HT-29 (cell line): ENCODE measurements at regions not wholly inside any gene's neighbourhood (a gene's known extent, or its start where the extent isn't known, plus 50 kb on each side); places are given as distances from the start of the nearest gene placed in this dataset.
A peak's percentile ranks its signal among the peaks of the same experiment; 100 is the strongest.
"Not testable (repeated sequence)": the region's sequence is repeated elsewhere in the genome, so short reads cannot be mapped to it uniquely, and the experiment has no call there.

ENCODE experiments used
- DNase-seq: peaks from one replicate; pipeline ENCODE4 v3.0.0-alpha.2; 2015; ENCODE audit warnings: low spot score

DNA sequence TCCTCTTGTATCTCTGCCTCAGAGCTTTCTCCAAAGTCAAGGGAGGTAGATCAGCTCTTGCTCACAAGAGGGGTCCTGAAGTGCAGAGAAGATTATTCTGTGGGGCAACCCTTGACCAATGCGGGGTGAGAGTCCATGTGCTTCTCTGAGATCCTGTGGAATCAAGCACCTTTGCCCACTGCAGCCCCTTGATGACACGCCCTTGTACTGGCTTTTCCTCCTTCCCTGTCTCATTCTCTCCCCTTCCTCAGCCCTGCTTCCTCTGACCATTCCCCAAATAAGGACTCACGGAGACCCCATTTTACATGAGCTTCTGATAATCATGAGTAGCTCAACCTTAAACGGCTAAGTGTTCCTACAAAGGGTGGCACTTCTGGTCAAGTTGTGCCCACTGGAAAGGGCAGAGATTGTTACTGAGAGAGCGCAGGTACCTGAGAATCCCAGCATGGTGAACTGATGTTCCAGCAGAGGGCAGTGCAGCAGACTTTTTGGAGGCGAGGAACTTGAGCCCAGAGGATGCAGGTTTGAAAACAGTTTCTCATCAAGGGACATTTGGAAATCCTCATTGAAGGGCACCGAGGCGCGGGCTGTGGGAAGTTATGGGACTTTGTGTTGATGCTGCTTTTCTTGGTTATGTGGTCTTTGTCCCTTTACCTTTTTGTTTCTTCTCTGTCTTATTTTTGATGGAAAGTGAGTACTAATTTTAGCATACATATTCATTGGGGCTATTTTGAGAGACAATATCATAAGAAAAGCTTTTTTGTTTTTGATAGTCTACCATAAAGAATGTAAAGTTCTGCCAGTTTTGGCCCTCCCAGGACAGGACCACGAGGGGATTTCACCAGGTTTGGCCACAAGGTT lies 201.3 kb downstream of the RBM46 start:
- peak; percentile 69 for DNase-seq

DNA sequence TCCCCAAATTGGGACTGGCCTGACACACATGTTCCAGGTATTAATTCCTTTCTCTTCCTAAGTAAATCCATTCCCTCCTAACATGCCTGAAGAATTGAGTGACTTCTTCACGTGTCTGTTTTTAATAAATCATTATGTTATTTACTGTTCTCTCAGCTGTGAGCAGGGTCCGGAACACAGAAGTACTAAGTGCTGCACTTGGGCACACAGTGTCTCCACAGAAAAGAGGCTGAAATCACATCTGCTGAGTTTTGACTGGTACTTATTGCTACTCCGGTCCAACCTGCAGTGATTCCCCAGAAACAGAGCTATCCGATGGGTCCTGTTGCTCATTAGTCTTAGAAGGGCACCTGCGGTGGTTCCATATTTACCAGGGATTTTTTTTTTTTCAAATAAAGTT lies 202.6 kb downstream of the RBM46 start:
- no peak for DNase-seq

DNA sequence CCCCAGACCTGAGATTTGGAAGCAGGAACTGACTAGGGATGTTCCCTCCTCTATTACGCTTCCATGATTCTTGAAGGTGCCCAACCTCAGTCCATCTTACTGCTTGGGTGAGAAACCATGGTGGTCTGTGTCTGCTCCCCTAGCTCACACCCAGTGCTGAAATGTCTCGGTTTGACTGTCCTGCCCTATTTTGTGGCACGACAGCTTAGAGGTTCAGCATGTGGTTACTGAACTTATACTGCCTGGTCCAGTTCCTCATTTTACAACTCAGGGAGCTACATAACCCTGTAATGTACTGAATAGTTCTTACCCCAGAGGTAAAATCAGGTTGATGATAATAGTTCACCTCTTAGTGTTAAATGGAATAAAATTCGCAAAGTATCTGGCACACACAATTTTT lies 203.1 kb downstream of the RBM46 start:
- no peak for DNase-seq

DNA sequence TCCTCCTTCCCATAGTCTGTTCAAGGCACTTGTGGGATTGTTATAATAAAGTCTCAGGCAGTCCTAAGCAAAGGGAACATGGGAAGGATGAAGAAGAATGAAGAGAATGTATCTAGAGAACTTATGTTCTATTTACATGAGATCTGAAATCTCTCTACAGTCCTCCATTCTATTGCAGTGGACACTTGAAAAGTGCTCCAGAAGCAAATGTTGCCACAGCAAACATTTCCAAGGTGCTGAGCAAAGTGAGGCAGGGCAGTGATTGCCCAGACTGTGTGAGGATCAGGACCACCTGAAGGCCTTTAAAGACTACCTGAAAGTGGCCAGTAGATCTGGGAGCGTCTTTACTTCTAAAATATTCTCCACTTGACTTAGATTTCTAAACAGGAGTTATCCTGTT lies 203.5 kb downstream of the RBM46 start:
- no peak for DNase-seq

DNA sequence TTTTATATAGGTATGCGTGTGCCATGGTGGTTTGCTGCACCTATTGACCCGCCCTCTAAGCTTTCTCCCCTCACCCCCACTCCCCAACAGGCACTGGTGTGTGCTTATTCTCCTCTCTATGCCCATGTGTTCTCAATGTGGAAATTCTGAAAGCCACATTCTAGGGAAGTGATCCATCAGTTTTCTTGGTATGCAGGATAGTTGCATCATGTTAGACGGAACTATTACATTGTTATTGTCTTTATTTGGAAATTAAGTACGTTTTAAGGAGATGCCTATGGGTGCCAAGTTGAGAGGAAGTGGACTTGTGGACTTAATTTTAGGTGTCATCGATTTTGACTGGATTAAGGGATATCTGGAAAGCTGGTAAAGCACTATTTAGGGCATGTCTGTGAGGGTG lies 204.6 kb downstream of the RBM46 start:
- no peak for DNase-seq

DNA sequence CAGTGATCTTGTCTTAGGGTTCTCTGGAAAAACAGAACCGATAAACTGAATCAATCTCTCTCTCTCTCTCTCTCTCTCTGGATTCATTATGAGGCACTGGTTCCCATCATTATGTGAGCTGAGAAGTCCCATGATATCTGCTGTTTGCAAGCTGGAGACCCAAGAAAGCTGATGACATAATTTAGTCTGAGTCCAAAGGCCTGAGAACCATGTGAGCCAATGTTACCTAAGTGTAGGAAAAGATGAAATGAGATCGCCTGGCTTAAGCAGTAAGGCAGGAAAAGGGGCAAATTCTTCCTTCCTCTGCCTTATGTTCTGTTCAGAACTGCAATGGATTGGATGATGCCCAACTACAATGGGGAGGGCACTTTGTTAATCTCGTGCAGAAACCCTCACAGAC lies 207.4 kb downstream of the RBM46 start:
- DNase-seq, result no peak

DNA sequence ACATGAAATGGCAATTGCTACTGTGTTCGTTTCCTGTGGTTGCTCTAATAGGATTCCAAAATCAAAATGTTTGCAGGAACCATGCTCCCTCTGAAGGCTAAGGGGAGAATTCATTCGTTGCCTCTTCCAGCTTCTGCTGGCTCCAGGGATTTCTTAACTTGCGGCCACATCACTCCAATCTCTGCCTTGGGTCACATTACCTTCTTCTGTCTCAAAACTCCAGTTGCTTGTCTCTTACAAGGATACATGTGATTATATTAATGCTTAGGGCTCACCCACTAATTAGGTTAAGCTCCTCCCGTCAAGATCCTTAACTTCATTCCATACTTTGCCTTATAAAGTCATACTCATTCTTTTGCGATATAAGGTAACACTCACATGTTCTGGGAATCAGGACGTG lies 208.4 kb downstream of the RBM46 start:
- no peak for DNase-seq

DNA sequence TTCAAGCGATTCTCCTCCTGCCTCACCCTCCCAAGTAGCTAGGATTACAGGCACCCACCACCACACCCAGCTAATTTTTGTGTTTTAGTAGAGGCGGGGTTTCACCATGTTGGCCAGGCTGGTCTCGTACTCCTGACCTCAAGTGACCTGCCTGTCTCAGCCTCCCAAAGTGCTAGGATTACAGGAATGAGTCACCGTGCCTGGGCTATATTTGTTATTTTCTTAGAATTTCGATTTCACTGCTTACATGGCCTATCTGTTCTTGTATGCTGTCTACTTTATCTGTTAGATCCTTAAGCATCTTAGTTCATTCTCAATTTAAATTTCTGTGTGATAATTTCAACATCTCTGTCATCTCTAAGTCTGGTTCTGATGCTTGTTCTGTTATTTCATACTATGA lies 210.6 kb upstream of the NPY2R start:
- not testable (repeated sequence) for DNase-seq

DNA sequence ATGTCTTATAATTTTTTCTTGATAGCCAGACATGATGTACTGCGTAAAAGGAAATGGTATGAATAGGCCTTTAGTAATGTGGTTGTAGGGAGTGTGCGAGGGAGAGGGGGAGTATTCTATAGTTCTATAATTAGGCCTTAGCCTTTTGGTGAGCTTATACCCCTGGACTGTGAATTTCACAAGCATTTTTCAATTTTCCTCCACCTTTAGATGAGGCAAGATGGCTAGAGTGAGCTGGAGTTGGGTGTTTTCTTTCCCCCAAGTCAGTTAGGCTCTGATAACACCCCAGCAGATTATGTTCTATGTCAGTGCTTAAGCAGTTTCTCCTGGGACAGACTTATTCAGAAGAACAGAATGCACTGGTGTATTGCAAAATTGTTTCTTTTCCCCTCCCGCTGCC lies 210.2 kb upstream of the NPY2R start:
- DNase-seq, result no peak

DNA sequence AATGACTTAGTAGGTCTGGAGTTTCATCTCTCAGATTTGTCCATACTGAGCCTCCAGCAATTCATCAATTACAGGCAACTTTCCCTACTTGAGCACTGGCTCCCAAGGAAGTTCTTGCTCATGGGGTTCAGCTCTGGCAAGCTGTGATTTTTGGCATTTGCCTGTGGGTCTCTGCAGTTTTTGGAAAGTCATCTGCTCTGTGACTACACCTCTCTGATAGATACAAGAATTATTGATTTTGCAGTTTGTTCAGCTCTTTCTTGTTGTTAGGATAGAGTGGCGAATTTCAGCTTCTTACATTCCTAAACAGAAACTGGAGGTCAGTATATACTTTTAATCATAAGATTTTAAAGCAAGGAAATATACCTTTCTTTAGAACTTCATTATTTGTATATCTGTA lies 209.7 kb upstream of the NPY2R start:
- DNase-seq, result no peak

DNA sequence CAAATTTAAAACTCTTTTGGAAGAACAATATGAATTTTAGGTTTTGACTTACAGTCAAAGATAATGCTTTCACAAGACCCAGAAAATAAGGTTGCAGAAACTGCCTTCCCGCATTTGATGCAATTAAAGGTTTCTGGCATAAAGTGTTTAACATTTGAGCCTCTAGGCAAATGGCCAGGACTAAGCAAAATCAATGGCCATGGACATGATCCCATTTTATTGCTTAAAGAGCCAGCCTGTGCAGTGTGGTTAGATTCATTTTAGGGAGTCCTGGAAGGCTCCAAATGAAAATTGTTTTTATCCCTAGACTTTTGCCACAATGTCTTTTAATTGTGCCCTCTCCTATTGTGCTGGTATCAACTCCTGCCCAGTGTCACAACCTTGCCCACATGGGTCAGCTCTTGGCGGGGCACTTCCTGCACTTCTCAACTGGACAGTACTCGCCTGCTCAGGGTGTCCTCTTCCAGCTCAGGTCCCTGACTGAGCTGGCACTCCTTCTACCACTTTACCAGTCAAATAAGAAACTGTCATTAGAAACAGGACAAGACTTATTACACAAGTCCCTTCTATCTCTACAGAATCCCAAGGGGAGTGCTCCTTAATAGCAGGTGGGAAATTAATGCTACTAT lies 208.4 kb upstream of the NPY2R start:
- DNase-seq, result no peak

DNA sequence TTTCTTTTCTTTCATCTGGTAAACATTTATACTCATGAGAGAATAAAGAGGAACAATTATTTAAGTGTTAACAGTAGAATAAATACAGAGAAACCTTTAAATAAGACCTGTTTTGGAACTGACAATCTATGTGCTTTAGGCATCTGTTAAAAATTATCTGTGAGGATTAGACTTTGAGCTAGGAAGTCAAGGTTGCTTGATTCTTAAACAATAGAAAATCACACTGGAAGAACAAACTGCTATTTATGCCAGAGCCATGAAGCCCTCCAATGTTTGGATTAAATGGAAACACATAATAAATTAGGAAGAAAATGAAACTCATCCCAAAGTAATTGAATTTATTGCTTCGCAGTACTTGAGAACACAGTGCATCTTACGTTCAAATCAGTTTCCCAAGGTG lies 207.2 kb upstream of the NPY2R start:
- no peak for DNase-seq

DNA sequence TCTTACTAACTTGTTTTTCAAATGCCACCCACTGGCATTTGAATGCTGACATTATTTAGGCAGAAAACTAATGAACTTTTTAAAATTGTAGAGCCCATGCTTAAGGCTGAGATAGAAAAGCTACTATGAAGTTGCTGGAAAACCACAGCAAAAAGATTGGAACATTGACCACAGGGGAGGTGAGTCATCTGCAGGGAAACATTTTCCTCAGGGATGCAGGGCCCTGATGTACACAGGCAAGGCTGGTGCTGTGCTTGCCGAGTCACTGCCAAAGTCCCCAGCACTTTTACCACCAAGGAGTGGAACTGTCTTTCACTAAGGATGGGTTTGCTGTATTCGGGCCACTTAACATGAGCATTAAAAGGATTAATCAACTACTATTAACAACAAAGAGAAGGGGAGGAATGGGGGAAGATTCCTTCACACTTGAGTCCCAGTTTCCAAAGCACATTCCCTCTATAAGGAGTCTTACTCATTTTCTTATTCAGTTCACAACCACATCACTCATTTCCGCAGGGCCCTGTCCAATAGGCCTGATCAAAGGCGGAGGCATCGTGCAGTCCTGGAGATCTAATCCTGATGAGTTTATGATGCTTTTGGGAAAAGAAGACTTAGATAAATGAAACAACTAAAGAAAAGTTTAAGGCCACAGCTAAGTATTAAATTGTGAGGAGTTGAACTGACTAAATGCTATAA lies 202.9 kb upstream of the NPY2R start:
- DNase-seq, result no peak

DNA sequence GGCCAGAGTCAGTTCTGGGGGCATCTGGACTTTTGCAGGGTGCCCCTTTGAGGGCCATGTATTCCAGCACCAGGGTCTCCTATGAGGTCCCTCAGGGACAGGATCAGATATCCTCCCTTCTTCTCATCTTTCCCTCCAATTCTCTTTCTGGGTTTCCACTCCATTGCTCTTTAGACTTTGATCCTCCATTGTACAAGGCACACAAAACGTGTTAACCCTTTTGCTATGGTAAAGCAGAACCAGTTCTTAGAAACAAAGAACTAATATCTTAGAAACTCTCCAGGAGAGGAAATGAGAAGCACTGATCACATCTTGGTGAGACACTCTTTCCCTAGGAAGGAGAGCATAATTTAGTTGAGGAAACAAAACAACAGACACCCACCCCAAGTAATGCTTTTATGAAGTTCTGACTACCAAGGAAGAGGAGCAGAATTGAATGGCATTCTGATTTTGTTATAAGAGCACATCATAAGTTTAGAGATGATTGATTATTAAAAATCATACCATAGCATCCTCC lies 200.7 kb upstream of the NPY2R start:
- DNase-seq, result no peak

DNA sequence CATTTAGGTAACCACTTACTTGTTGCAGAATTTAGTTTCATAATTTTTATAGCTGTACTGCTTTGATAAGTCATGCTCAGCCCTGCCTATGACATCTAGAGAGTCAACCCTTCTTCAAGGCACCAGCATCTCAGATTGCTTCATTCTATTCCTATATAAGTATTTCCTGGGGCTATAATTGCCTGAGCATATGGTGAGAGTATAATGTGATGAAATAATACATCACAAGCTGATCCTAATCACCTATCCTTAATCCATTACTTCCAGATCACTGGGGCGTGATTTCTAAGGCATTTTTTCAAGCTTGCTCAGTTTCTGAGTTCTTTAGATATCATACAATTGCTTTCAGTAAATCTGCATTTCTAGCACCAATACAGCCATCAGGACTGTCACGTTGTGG lies 200.0 kb upstream of the NPY2R start:
- DNase-seq, result no peak

DNA sequence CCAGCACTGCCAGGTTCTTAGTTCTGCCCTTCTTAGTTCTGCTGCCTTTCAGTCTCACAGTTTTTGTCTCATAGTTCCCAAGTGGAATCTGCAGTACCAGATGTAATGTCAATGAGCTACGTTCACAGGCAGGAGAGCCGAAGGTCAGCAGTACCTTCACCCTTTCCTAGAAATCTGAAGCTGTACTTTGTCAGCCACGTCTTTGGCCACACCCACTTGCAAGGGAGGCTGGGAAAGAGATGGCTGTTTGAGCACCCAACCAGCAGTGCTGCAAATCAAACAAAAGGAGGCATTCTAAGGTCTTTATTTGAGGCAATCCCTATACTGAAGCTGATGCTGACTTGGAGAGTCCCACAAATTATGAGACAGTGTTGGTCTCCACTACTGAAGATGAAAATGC lies 199.1 kb upstream of the NPY2R start:
- no peak for DNase-seq

DNA sequence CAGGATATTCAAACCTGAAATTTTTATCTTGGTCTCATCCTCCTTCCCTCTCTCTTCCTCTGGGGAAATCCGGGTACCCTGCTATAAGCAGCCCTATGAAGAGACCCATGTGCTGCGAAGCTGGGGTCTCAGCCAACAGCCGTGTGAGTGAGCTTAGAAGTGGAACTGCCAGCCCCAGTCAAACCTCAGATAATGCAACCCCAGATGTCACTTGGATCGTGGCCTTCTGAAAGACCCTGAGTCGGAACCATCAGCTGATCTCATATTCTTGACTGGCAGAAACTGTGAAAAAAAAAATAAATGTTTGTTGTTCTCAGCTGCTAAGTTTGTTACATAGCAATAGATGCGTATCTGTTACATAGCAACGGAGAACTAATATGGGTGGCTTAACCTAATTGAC lies 198.1 kb upstream of the NPY2R start:
- DNase-seq, result no peak

DNA sequence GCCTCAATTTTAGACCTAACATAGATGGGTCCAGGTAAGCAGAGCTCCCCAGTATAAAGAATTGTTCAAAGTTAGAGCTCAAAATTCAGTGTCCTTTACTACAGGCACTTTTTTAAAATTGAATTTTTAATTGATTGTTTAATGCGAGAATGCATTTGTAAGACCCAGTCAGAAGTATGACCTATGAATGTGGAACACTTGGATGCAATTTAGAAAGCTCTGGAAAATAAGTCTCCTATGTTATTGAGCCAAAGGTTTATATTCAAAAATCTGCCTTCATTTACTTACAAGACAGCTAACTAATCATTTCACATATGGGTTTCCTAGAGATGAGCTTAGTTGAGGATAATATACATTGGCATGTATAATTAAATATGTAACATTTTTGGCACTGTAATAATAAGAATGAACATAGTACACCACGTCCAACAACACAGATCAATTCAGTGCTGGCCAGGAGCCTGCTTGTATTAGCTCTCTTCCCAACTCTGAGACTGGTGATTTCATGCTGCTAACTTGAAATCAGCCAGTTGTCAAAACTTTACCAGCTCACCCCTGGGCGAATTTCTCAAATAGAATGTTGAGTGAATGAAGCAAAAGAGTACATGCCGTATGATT lies 197.2 kb upstream of the NPY2R start:
- DNase-seq, result no peak

DNA sequence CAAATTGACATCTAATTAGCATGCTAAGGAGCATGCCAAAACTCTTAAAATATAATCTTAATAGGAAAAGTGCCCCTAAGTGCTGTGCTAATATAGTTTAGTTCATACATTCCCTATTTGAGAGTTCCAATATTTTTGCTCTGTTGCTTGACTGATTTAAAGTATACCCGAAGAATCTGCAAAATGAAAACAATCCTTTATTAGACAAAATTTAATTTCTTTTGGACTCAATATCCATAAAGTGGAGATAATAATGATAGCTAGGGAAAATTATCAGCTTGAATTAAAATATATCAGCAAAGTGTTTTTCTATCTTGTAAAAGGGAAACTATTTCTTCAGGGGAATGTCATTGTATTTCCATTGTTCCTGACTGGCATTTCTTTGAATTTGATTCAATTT lies 196.0 kb upstream of the NPY2R start:
- no peak for DNase-seq

DNA sequence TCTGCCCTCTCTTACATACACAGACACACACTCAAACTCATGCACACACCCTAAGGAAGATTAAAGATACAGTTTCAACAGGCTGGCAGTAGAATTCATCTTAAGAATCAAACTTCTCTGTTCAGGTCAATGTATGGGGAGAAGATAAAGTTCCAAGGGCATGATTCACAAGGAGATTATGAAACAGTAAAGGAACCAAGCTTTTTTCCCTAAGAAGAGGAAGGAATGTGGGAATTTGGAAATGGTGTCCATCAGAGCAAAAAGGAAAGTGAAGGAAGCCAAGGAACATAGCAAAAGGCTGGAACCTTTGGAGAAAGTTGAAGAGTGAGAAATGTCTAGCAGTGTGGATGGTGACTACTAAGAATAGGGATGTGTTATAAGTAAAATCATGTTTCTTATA lies 191.0 kb upstream of the NPY2R start:
- DNase-seq, result no peak

DNA sequence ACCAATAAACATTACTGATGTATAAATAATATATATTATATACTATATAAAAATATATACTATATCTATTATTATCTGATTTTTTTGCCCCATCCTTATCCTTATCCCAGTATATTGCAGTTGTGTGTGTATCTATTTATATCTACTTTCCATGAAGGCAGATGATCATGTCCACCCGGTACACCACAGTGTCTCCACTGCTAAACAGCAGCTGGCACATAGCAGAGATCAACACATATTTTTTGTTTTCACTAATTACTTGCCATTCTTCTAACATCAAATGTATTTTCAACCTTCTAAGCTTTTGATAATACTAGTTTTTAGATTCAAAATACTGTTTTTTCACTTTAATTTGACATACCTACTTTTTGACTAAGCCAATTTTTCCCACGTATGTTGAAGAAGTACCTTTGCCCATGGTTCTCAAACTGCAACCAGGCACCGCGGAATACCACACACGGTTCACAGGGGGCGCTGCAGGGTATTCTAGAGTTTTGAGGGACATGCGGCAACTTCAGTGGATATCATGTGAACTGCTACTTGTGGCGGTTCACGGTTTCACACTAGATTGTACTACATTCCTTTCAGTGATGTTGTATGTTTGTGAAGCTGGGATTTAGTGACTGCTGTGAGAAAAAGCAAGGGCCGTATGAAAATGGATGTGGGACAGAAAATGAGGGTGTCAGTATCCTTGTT lies 182.5 kb upstream of the NPY2R start:
- peak; percentile 73 for DNase-seq

DNA sequence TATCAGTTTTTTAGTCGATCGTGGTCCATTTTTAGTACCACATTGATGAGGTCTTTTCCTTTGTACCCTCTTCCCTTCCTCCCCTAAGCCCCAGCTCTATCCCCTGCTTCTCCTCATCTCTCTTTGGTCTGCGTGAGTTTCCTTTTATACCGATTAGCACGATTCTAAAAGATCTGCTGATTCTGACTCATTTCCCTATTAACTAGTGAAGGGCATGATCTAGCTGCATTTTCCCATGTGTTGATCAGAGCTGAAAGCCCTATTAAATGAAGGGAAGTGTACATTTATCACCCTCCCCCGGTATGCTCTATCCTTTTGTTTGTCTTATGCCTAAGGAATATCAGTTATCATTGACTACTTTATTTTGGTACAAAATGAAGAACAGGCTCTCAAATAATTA lies 181.7 kb upstream of the NPY2R start:
- no peak for DNase-seq
